ENCODE measurements at regions not wholly inside any gene's neighbourhood (a gene's known extent, or its start where the extent isn't known, plus 50 kb on each side); places are given as distances from the start of the nearest gene placed in this dataset.

- DNase-seq = no peak
These were observed 404.4 kb upstream of the PDE3A start for GRCh38 chr12:19963972-19964371.

GRCh38 chr12:19964549-19964948 lies 403.8 kb upstream of the PDE3A start:
- DNase-seq = no peak

- DNase-seq = no peak
These were observed 402.9 kb upstream of the PDE3A start for GRCh38 chr12:19965196-19966038.

- DNase-seq = no peak
These were observed 401.3 kb upstream of the PDE3A start for GRCh38 chr12:19967001-19967400.

- no peak for DNase-seq
These were observed 400.9 kb upstream of the PDE3A start for GRCh38 chr12:19967431-19967830.

GRCh38 chr12:19970116-19970515 lies 398.2 kb upstream of the PDE3A start:
- no peak for DNase-seq

- no peak for DNase-seq
These were observed 397.5 kb upstream of the PDE3A start for GRCh38 chr12:19970821-19971220.

GRCh38 chr12:19971361-19972280 lies 396.7 kb upstream of the PDE3A start:
- peak; percentile 38 for DNase-seq

- DNase-seq = no peak
These were observed 395.7 kb upstream of the PDE3A start for GRCh38 chr12:19972325-19973288.

GRCh38 chr12:19978193-19978592 lies 390.1 kb upstream of the PDE3A start:
- DNase-seq = no peak

- DNase-seq = no peak
These were observed 388.8 kb upstream of the PDE3A start for GRCh38 chr12:19979584-19979983.

- DNase-seq = no peak
These were observed 386.4 kb upstream of the PDE3A start for GRCh38 chr12:19981944-19982343.

GRCh38 chr12:19988001-19988400 lies 380.3 kb upstream of the PDE3A start:
- DNase-seq = no peak

- DNase-seq = no peak
These were observed 379.9 kb upstream of the PDE3A start for GRCh38 chr12:19988459-19988873.

- DNase-seq = no peak
These were observed 379.4 kb upstream of the PDE3A start for GRCh38 chr12:19988948-19989347.

GRCh38 chr12:19991146-19991545 lies 377.2 kb upstream of the PDE3A start:
- no peak for DNase-seq

- DNase-seq = no peak
These were observed 376.0 kb upstream of the PDE3A start for GRCh38 chr12:19992311-19992710.

- DNase-seq = no peak
These were observed 373.4 kb upstream of the PDE3A start for GRCh38 chr12:19994968-19995367.

GRCh38 chr12:19997656-19998400 lies 370.5 kb upstream of the PDE3A start:
- no peak for DNase-seq

GRCh38 chr12:19998411-19998810 lies 369.9 kb upstream of the PDE3A start:
- DNase-seq = no peak

GRCh38 chr12:19998961-19999804 lies 369.2 kb upstream of the PDE3A start:
- no peak for DNase-seq
